Lung (tissue), 11 donors: ENCODE measurements at regions not wholly inside any gene's neighbourhood (a gene's known extent, or its start where the extent isn't known, plus 50 kb on each side); places are given as distances from the start of the nearest gene placed in this dataset.

Experiments
- ATAC-seq: fragments of 200-7000 bp; cut with Tn5 transposase; one replicate; pipeline ENCODE4 v1.9.1; 2020; ENCODE audit warnings: moderate number of reproducible peaks; ENCODE audit not compliant: insufficient read depth, low FRiP score
- DNase-seq, 3 donors: peaks; one replicate each; pipeline ENCODE4 v3.0.0-alpha.2; 2013 to 2017
- H3K27ac ChIP-seq, 2 donors: one replicate each; pipeline ENCODE4 v1.5.1; 2013; ENCODE audit warnings: mild to moderate bottlenecking in 2 of 2, moderate library complexity in 2 of 2, control low read depth in 1 of 2, inconsistent platforms in 1 of 2, low read depth in 1 of 2, low read length in 1 of 2
- H3K27me3 ChIP-seq, 3 donors: one replicate each; pipeline ENCODE4 v1.5.1; 2013; ENCODE audit warnings: low read length in 2 of 3; ENCODE audit not compliant: control insufficient read depth in 3 of 3, insufficient read depth in 3 of 3
- H3K36me3 ChIP-seq, 4 donors: one replicate each; pipeline ENCODE4 v1.5.1; 2013; ENCODE audit warnings: low read length in 4 of 4, mild to moderate bottlenecking in 1 of 4, moderate library complexity in 1 of 4; ENCODE audit not compliant: control insufficient read depth in 4 of 4, insufficient read depth in 4 of 4
- H3K4me1 ChIP-seq, 5 donors: one replicate each; pipeline ENCODE4 v1.5.1; 2013; ENCODE audit warnings: low read length in 5 of 5, mild to moderate bottlenecking in 2 of 5, moderate library complexity in 1 of 5; ENCODE audit not compliant: control insufficient read depth in 5 of 5, insufficient read depth in 5 of 5
- H3K4me3 ChIP-seq: one replicate; pipeline ENCODE4 v1.5.1; 2013; ENCODE audit warnings: mild to moderate bottlenecking, control low read depth, moderate library complexity
- H3K9ac ChIP-seq, 2 donors: one replicate each; pipeline ENCODE4 v1.5.1; 2013; ENCODE audit warnings: low read length in 2 of 2, control low read depth in 1 of 2; ENCODE audit not compliant: insufficient read depth in 1 of 2
- H3K9me3 ChIP-seq, 4 donors: one replicate each; pipeline ENCODE4 v1.5.1; 2013; ENCODE audit warnings: low read length in 3 of 4, mild to moderate bottlenecking in 1 of 4, moderate library complexity in 1 of 4; ENCODE audit not compliant: control insufficient read depth in 4 of 4, insufficient read depth in 3 of 4
- CTCF ChIP-seq: IDR thresholded peaks from 2 replicates; pipeline ENCODE4 v1.5.1; 2012; ENCODE audit warnings: mild to moderate bottlenecking; ENCODE audit errors: control extremely low read depth, extremely low read depth
- WGBS, 2 donors: extraction: QIAGEN DNeasy Blood & Tissue Kit; methylation state at CpG; one replicate each; pipeline ENCODE4 v1.1.7; 2013; 5-methylcytosine and 5-hydroxymethylcytosine counted together
- donor health status: control.
- donor health status: control.
- donor health status: Bipolar disorder and iron deficiency.
- donor health status: healthy.
- donor health status: DM: yes; HTN: yes; CAD: no.

- Histone ChIP-seq H3K27me3 (no peaks in the 10 kb centered on the region), H3K36me3 (no peaks in the 10 kb centered on the region), H3K9me3 (peaks cover 0 to 10% (median 5%) of the 10 kb centered on the region in 4 donors), H3K4me1 (peaks cover 0 to 1% (median 0%) of the 10 kb centered on the region in 5 donors), H3K9ac (no peak overlapping the region), H3K4me3 (no peak overlapping the region), H3K27ac (no peak overlapping the region)
- no peak for TF ChIP-seq CTCF
- WGBS, 2 donors, result 60 to 62% methylated on average over 3 of the region's 3 CpGs
- ATAC-seq, result no peak
- DNase-seq, result no peak
These were observed 229.3 kb downstream of the PCSK1 start for GRCh38 chr5:96203761-96204160.

- TF ChIP-seq CTCF, result no peak
- DNase-seq (no peak), ATAC-seq (no peak)
These were observed 231.5 kb downstream of the PCSK1 start for GRCh38 chr5:96201503-96201902.

GRCh38 chr5:96200641-96201040 is 232.4 kb downstream of the PCSK1 start:
- no peak for ATAC-seq

More at GRCh38 chr5:96201503-96201902, 231.5 kb downstream of the PCSK1 start:
- Histone ChIP-seq H3K9me3 (no peaks in the 10 kb centered on the region), H3K27me3 (no peaks in the 10 kb centered on the region), H3K4me1 (peaks cover 0 to 1% (median 0%) of the 10 kb centered on the region in 5 donors), H3K27ac (no peak overlapping the region), H3K4me3 (no peak overlapping the region), H3K9ac (no peak overlapping the region), H3K36me3 (no peaks in the 10 kb centered on the region)
- WGBS, 2 donors, result 90 to 99% methylated on average over 3 of the region's 3 CpGs

More at GRCh38 chr5:96200641-96201040, 232.4 kb downstream of the PCSK1 start:
- TF ChIP-seq CTCF, result no peak
- H3K4me1 ChIP-seq, result peaks cover 0 to 1% (median 0%) of the 10 kb centered on the region in 5 donors
- WGBS, 2 donors, result 66 to 72% methylated on average over 1 of the region's 1 CpG
- no peak overlapping the region for H3K9ac ChIP-seq
- H3K27me3 ChIP-seq, result no peaks in the 10 kb centered on the region
- no peaks in the 10 kb centered on the region for H3K9me3 ChIP-seq
- no peak overlapping the region for H3K27ac ChIP-seq
- peak in 2 of 3 donors; percentile 24 to 60 for DNase-seq
- H3K36me3 ChIP-seq, result no peaks in the 10 kb centered on the region
- H3K4me3 ChIP-seq, result no peak overlapping the region
